Endodermal cell (in vitro differentiated cells): ENCODE measurements at regions not wholly inside any gene's neighbourhood (a gene's known extent, or its start where the extent isn't known, plus 50 kb on each side); places are given as distances from the start of the nearest gene placed in this dataset.

Source experiments
- DNase-seq: peaks from one replicate; pipeline ENCODE4 v3.0.0-alpha.2; 2017
- H3K27ac ChIP-seq: 2 replicates; pipeline ENCODE4 v1.5.1; 2013; ENCODE audit warnings: mild to moderate bottlenecking, low read depth, low read length, moderate library complexity
- H3K27me3 ChIP-seq: 2 replicates; pipeline ENCODE4 v1.6.1; 2013; ENCODE audit warnings: mild to moderate bottlenecking, low read length, moderate library complexity; ENCODE audit not compliant: insufficient read depth, control insufficient read depth, poor library complexity, severe bottlenecking
- H3K36me3 ChIP-seq: 2 replicates; pipeline ENCODE4 v1.7.0; 2013; ENCODE audit warnings: mild to moderate bottlenecking, low read length, moderate library complexity; ENCODE audit not compliant: control insufficient read depth, insufficient read depth
- H3K4me1 ChIP-seq: one replicate; pipeline ENCODE4 v1.7.0; 2013; ENCODE audit warnings: low read length; ENCODE audit not compliant: control insufficient read depth, insufficient read depth
- H3K4me3 ChIP-seq: 2 replicates; pipeline ENCODE4 v1.5.1; 2013; ENCODE audit warnings: mild to moderate bottlenecking, low read length, moderate library complexity
- H3K9ac ChIP-seq: 2 replicates; pipeline ENCODE4 v1.6.1; 2013; ENCODE audit warnings: mild to moderate bottlenecking, low read length, moderate library complexity; ENCODE audit not compliant: poor library complexity, severe bottlenecking; ENCODE audit errors: extremely low read depth
- H3K9me3 ChIP-seq: 2 replicates; pipeline ENCODE4 v1.6.1; 2013; ENCODE audit warnings: mild to moderate bottlenecking, low read length, moderate library complexity; ENCODE audit not compliant: control insufficient read depth
- H3K27ac Mint-ChIP-seq: 2 replicates; pipeline ENCODE4 v1.8.0; 2020; ENCODE audit warnings: mixed read lengths
- H3K27me3 Mint-ChIP-seq: 2 replicates; pipeline ENCODE4 v1.8.0; 2021; ENCODE audit warnings: mild to moderate bottlenecking, mixed read lengths; ENCODE audit not compliant: insufficient read depth
- H3K36me3 Mint-ChIP-seq: 2 replicates; pipeline ENCODE4 v1.8.0; 2020; ENCODE audit warnings: low read depth, mixed read lengths
- H3K4me1 Mint-ChIP-seq: 2 replicates; pipeline ENCODE4 v1.8.0; 2020; ENCODE audit warnings: mixed read lengths
- H3K4me3 Mint-ChIP-seq: 2 replicates; pipeline ENCODE4 v1.8.0; 2020; ENCODE audit warnings: mild to moderate bottlenecking, moderate library complexity, mixed read lengths
- H3K9me3 Mint-ChIP-seq: 2 replicates; pipeline ENCODE4 v1.8.0; 2020; ENCODE audit warnings: mild to moderate bottlenecking, mixed read lengths
- WGBS, 2 experiments: methylation state at CpG; one replicate each; pipeline versions ENCODE4 v1.1.5 to v1.1.7; 2013; ENCODE audit warnings: missing lambda C conversion rate in 2 of 2, mixed read lengths in 1 of 2; ENCODE audit not compliant: insufficient coverage in 1 of 2, insufficient read length in 1 of 2; 5-methylcytosine and 5-hydroxymethylcytosine counted together
- TF ChIP-seq, protein P1 (sequence below): fragments of 200-600 bp; sonication (generic); conservative IDR thresholded peaks from 2 replicates; pipeline ENCODE4 v1.5.0; 2021; ENCODE audit warnings: antibody characterized with exemption, mild to moderate bottlenecking

DNA sequence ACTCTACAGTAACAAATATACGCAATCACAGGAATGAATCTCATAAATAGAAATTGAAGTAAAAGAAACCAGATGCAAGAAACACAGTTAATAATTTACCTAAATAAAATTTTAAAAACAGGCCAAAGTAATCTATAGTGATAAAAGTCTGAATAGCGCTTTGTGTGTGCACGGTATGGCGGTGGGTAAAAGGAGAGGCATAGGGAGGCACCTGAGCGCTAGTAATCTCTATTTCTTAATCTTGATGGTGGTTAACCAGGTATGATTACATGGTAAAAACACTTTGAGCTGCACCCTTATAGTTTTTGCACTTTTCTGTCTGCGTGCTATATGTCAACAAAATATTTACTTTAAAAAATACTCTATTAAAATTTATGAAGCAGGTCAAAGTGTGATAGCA lies 198.1 kb upstream of the SATB1 start:
- Mint-ChIP-seq H3K4me3 (no peak overlapping the region), H3K36me3 (no peaks in the 10 kb centered on the region), H3K4me1 (no peaks in the 10 kb centered on the region), H3K9me3 (no peaks in the 10 kb centered on the region), H3K27me3 (no peaks in the 10 kb centered on the region), H3K27ac (no peak overlapping the region)
- H3K4me1 ChIP-seq = no peaks in the 10 kb centered on the region
- TF ChIP-seq, protein P1, sequence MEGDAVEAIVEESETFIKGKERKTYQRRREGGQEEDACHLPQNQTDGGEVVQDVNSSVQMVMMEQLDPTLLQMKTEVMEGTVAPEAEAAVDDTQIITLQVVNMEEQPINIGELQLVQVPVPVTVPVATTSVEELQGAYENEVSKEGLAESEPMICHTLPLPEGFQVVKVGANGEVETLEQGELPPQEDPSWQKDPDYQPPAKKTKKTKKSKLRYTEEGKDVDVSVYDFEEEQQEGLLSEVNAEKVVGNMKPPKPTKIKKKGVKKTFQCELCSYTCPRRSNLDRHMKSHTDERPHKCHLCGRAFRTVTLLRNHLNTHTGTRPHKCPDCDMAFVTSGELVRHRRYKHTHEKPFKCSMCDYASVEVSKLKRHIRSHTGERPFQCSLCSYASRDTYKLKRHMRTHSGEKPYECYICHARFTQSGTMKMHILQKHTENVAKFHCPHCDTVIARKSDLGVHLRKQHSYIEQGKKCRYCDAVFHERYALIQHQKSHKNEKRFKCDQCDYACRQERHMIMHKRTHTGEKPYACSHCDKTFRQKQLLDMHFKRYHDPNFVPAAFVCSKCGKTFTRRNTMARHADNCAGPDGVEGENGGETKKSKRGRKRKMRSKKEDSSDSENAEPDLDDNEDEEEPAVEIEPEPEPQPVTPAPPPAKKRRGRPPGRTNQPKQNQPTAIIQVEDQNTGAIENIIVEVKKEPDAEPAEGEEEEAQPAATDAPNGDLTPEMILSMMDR = no peak
- no peak overlapping the region for H3K9ac ChIP-seq
- H3K4me3 ChIP-seq = no peak overlapping the region
- H3K9me3 ChIP-seq = no peaks in the 10 kb centered on the region
- H3K27ac ChIP-seq = no peak overlapping the region
- H3K27me3 ChIP-seq = no peaks in the 10 kb centered on the region
- no peaks in the 10 kb centered on the region for H3K36me3 ChIP-seq
- no peak for DNase-seq
- WGBS, 2 experiments = 94 to 95% methylated on average over 3 to 5 of the region's 6 CpGs

DNA sequence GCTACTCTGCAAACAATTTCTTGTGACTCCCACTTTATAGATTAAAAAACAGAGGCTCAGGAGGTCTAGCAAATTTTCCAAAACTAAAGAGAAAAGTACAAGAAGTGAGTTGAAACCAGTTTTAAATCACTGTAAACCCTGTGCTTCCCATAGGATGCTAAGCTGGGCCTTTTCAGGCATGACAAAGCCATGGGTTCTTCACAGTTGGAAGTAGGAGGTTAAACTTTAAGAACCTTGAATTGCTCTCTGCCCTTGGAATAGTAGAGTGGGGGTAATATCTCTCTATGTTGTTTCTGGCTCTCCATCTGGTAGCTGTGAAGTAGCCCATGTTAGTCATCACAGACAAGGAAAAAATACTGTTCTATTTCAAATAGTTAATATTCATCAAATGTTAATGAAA lies 193.6 kb upstream of the SATB1 start:
- no peaks in the 10 kb centered on the region for H3K4me1 Mint-ChIP-seq
- DNase-seq = no peak
- no peaks in the 10 kb centered on the region for H3K36me3 Mint-ChIP-seq
- Histone ChIP-seq H3K4me1 (no peaks in the 10 kb centered on the region), H3K27me3 (no peaks in the 10 kb centered on the region), H3K4me3 (no peak overlapping the region), H3K9ac (no peak overlapping the region), H3K27ac (no peak overlapping the region), H3K9me3 (no peaks in the 10 kb centered on the region), H3K36me3 (no peaks in the 10 kb centered on the region)
- no peak overlapping the region for H3K4me3 Mint-ChIP-seq
- TF ChIP-seq, protein P1 = no peak
- no peaks in the 10 kb centered on the region for H3K27me3 Mint-ChIP-seq
- H3K9me3 Mint-ChIP-seq = no peaks in the 10 kb centered on the region
- no peak overlapping the region for H3K27ac Mint-ChIP-seq

DNA sequence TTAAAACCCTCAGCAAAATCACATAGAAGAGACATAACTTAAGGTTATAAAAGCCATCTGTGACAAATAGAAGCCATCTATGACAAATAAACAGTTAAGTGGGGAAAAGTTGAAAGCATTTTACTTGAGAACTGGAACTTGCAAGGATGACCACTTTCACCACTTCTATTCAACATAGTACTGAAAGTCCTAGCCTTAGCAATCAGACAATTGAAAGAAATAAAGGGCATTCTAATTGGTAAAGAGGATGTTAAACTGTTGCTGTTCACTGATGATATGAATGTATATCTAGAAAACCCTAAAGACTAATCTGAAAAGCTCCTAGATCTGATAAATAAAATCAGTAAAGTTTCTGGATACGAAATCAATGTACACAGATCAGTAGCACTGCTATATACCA lies 186.9 kb upstream of the SATB1 start:
- Mint-ChIP-seq H3K27me3 (peaks cover 2% of the 10 kb centered on the region), H3K27ac (no peak overlapping the region), H3K9me3 (peaks cover 6% of the 10 kb centered on the region), H3K36me3 (no peaks in the 10 kb centered on the region), H3K4me3 (no peak overlapping the region), H3K4me1 (no peaks in the 10 kb centered on the region)
- Histone ChIP-seq H3K4me1 (no peaks in the 10 kb centered on the region), H3K9me3 (peaks cover 4% of the 10 kb centered on the region), H3K27me3 (no peaks in the 10 kb centered on the region), H3K36me3 (no peaks in the 10 kb centered on the region), H3K4me3 (no peak overlapping the region), H3K9ac (no peak overlapping the region), H3K27ac (no peak overlapping the region)
- TF ChIP-seq, protein P1 = no peak
- 88% methylated on average over 1 of the region's 1 CpG; no CpG with 5 or more reads in 1 of the 2 experiments for WGBS, 2 experiments
- no peak for DNase-seq
